Smooth muscle cell (in vitro differentiated cells): ENCODE measurements at regions not wholly inside any gene's neighbourhood (a gene's known extent, or its start where the extent isn't known, plus 50 kb on each side); places are given as distances from the start of the nearest gene placed in this dataset.
"Not testable (repeated sequence)": the region's sequence is repeated elsewhere in the genome, so short reads cannot be mapped to it uniquely, and the experiment has no call there.

Experiments
- DNase-seq: peaks from one replicate; lab custom pipeline; 2025; ENCODE audit not compliant: unreplicated experiment; lab: John Stamatoyannopoulos, UW
- H2AFZ ChIP-seq: fragments of 200-600 bp; sonication (generic); 2 replicates; pipeline ENCODE4 v1.6.0; 2016; ENCODE audit warnings: antibody characterized with exemption, low read depth, mild to moderate bottlenecking
- H3F3A ChIP-seq: fragments of 200-600 bp; sonication (generic); 2 replicates; pipeline ENCODE4 v1.6.0; 2017; ENCODE audit warnings: antibody characterized with exemption, low read depth
- H3K27ac ChIP-seq: fragments of 200-600 bp; sonication (generic); 2 replicates; pipeline ENCODE4 v1.5.1; 2016; ENCODE audit warnings: low read depth, mild to moderate bottlenecking
- H3K27me3 ChIP-seq: fragments of 200-600 bp; sonication (generic); 2 replicates; pipeline ENCODE4 v1.6.1; 2016; ENCODE audit warnings: low read depth, mild to moderate bottlenecking
- H3K36me3 ChIP-seq: fragments of 200-600 bp; sonication (generic); 2 replicates; pipeline ENCODE4 v1.5.1; 2016; ENCODE audit warnings: low read depth
- H3K4me1 ChIP-seq: fragments of 200-600 bp; sonication (generic); 2 replicates; pipeline ENCODE4 v1.5.1; 2016; ENCODE audit warnings: low read depth
- H3K4me2 ChIP-seq: fragments of 200-600 bp; sonication (generic); 2 replicates; pipeline ENCODE4 v1.6.0; 2016; ENCODE audit warnings: mild to moderate bottlenecking
- H3K4me3 ChIP-seq: fragments of 200-600 bp; sonication (generic); 2 replicates; pipeline ENCODE4 v1.5.1; 2016; ENCODE audit warnings: mild to moderate bottlenecking
- H3K79me2 ChIP-seq: fragments of 200-600 bp; sonication (generic); 2 replicates; pipeline ENCODE4 v1.6.0; 2016; ENCODE audit warnings: low read depth, mild to moderate bottlenecking
- H3K9ac ChIP-seq: fragments of 200-600 bp; sonication (generic); 2 replicates; pipeline ENCODE4 v1.6.0; 2016; ENCODE audit warnings: low read depth
- H3K9me3 ChIP-seq: fragments of 200-600 bp; sonication (generic); replicated peaks from 2 replicates; pipeline ENCODE4 v1.5.1; 2016; ENCODE audit warnings: low read depth
- H4K20me1 ChIP-seq: fragments of 200-600 bp; sonication (generic); 2 replicates; pipeline ENCODE4 v1.6.0; 2016; ENCODE audit warnings: low read depth
- WGBS: methylation state at CpG from one replicate; pipeline ENCODE4 v1.1.7; 2016; ENCODE audit warnings: low lambda C conversion rate; 5-methylcytosine and 5-hydroxymethylcytosine counted together
- TF ChIP-seq, protein P1 (sequence below): fragments of 200-600 bp; sonication (generic); IDR thresholded peaks from 2 replicates; pipeline ENCODE4 v1.5.1; 2017; ENCODE audit warnings: borderline replicate concordance, mild to moderate bottlenecking, antibody characterized with exemption; ENCODE audit not compliant: insufficient read depth, poor library complexity, severe bottlenecking

DNA sequence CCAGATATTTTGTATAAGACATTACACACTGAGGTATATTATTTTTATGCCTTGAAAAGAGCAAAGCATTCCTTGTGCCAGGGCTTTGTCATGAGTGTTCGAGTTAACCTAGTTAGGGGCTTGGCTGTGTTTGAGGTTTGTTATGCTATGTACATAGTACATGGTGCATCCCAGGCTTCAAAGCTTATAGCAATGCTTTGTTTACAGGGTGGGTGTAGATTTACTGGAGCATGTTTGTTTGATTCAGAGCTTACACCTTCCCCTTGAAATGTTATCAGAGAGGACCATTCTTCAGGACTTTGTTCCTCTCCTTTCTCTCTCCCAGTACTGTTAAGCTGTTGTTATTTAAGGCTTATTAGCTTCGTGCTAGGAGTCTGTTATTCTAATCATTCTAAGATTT, 738.7 kb upstream of the LRRTM4 start:
- Histone ChIP-seq H3K9ac (no peak overlapping the region), H2AFZ (no peak overlapping the region), H3K4me1 (no peaks in the 10 kb centered on the region), H3K9me3 (no peaks in the 10 kb centered on the region), H4K20me1 (no peaks in the 10 kb centered on the region), H3K27me3 (no peaks in the 10 kb centered on the region), H3K79me2 (no peaks in the 10 kb centered on the region), H3K4me3 (no peak overlapping the region), H3F3A (no peaks in the 10 kb centered on the region), H3K4me2 (no peak overlapping the region), H3K36me3 (no peaks in the 10 kb centered on the region), H3K27ac (no peak overlapping the region)
- no peak for DNase-seq
- TF ChIP-seq, protein P1, sequence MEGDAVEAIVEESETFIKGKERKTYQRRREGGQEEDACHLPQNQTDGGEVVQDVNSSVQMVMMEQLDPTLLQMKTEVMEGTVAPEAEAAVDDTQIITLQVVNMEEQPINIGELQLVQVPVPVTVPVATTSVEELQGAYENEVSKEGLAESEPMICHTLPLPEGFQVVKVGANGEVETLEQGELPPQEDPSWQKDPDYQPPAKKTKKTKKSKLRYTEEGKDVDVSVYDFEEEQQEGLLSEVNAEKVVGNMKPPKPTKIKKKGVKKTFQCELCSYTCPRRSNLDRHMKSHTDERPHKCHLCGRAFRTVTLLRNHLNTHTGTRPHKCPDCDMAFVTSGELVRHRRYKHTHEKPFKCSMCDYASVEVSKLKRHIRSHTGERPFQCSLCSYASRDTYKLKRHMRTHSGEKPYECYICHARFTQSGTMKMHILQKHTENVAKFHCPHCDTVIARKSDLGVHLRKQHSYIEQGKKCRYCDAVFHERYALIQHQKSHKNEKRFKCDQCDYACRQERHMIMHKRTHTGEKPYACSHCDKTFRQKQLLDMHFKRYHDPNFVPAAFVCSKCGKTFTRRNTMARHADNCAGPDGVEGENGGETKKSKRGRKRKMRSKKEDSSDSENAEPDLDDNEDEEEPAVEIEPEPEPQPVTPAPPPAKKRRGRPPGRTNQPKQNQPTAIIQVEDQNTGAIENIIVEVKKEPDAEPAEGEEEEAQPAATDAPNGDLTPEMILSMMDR, result no peak
- 79% methylated on average over 2 of the region's 2 CpGs for WGBS

DNA sequence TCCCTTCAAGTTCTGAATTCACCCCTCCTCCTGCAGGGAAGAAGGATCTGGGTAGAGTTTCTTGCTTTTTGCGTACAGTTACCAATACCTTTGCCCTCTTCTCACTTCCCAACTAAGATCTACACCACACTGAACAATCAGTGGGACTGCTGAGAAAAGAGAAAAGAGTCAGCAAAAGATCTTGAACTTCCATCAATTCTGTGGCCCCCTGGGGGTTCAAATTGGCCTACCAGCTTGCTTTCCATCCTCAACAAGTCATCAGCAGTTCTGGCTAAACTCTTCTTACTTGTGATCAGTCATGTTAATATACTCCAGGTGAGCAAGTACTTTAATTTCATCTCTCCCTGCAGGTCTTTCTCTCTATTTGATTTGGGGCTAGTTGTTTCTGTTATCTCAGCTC, 739.3 kb upstream of the LRRTM4 start:
- Histone ChIP-seq H3K36me3 (no peaks in the 10 kb centered on the region), H3K4me1 (no peaks in the 10 kb centered on the region), H3K27me3 (no peaks in the 10 kb centered on the region), H3F3A (no peaks in the 10 kb centered on the region), H4K20me1 (no peaks in the 10 kb centered on the region), H2AFZ (no peak overlapping the region), H3K27ac (no peak overlapping the region), H3K9me3 (no peaks in the 10 kb centered on the region), H3K4me2 (no peak overlapping the region), H3K9ac (no peak overlapping the region), H3K4me3 (no peak overlapping the region), H3K79me2 (no peaks in the 10 kb centered on the region)
- WGBS, result 95% methylated on average over 1 of the region's 1 CpG
- TF ChIP-seq, protein P1, result no peak
- no peak for DNase-seq

DNA sequence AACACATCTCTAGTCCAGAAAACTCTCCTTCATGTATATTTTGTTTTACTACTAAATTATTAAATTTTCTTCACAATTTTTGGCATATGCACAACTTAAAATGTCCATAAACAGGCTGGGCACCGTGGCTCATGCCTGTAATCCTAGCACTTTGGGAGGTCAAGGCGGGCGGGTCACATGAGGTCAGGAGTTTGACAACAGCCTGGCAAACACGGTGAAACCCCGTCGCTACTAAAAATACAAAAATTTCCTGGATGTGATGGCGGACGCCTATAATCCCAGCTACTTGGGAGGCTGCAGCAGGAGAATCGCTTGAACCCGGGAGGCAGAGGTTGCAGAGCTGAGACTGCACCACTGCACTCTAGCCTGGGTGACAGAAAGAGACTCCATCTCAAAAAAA, 739.9 kb upstream of the LRRTM4 start:
- not testable (repeated sequence) for H3K9me3 ChIP-seq, H3K36me3 ChIP-seq, H3F3A ChIP-seq, H4K20me1 ChIP-seq, H3K4me1 ChIP-seq, H3K79me2 ChIP-seq, H2AFZ ChIP-seq, H3K4me3 ChIP-seq, DNase-seq, H3K27ac ChIP-seq, H3K4me2 ChIP-seq, H3K27me3 ChIP-seq, H3K9ac ChIP-seq
- WGBS, result 90% methylated on average over 10 of the region's 10 CpGs

DNA sequence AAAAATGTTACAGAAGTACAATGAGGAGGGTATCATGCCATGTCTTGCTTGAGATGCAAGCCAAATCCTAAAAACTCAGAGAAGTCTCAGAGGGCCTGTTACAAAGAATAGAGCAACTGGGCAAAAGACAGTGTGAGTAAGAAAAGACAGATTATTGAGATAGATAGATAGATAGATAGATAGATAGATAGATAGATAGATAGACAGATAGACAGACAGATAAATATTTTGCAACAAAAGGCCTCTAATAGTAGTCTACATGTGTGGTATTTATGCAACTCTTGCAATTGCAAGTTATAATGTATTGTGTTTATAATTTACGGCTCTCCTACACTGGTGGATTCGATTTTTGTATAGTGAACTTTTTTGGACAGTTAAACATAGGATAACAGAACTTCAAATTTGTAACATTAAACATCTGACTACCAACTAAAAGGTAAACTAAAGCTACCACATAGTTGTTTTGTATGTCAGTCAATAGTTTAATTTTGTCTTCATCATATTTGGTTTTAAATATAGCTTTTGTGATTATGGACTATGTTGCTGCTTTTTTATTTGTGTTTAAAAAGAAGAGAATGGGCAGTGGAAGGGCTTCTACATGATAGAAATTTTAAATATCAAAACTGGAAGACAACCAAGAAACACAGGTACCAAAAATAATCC, 740.7 kb upstream of the LRRTM4 start:
- H3K4me3 ChIP-seq, result no peak overlapping the region
- no peak overlapping the region for H3K27ac ChIP-seq
- no peaks in the 10 kb centered on the region for H3K4me1 ChIP-seq
- no peaks in the 10 kb centered on the region for H3K27me3 ChIP-seq
- H3K36me3 ChIP-seq, result no peaks in the 10 kb centered on the region
- H3K9ac ChIP-seq, result no peak overlapping the region
- H4K20me1 ChIP-seq, result no peaks in the 10 kb centered on the region
- no peak overlapping the region for H2AFZ ChIP-seq
- H3K9me3 ChIP-seq, result no peaks in the 10 kb centered on the region
- no peaks in the 10 kb centered on the region for H3K79me2 ChIP-seq
- TF ChIP-seq, protein P1, result no peak
- 96% methylated on average over 2 of the region's 2 CpGs for WGBS
- no peaks in the 10 kb centered on the region for H3F3A ChIP-seq
- no peak overlapping the region for H3K4me2 ChIP-seq
- no peak for DNase-seq
